Activated CD8-positive, alpha-beta memory T cell treated with anti-CD3 and anti-CD28 coated beads, Interleukin-2, amount 10 ng/mL, durations not matched to agents 7 days and 5 days (primary cell): ENCODE measurements at regions not wholly inside any gene's neighbourhood (a gene's known extent, or its start where the extent isn't known, plus 50 kb on each side); places are given as distances from the start of the nearest gene placed in this dataset.
"Not testable (repeated sequence)": the region's sequence is repeated elsewhere in the genome, so short reads cannot be mapped to it uniquely, and the experiment has no call there.

Source experiments
- ATAC-seq: fragments of 150-1000 bp; cut with Tn5 transposase; one replicate; pipeline ENCODE4 v1.10.0; 2021; ENCODE audit warnings: moderate library complexity
- CTCF ChIA-PET: fragments of 350-600 bp; sonication (Branson Sonifier 250); formaldehyde crosslinking; loops from one replicate; lab custom pipeline; 2021; ENCODE audit warnings: antibody characterized with exemption; lab: Charles Lee
- DNase-seq: peaks from one replicate; pipeline ENCODE4 v3.0.0-alpha.2; 2020
- H3K27ac Mint-ChIP-seq: one replicate; pipeline ENCODE4 v1.8.0; 2021; ENCODE audit warnings: mild to moderate bottlenecking, mixed read lengths
- H3K27me3 Mint-ChIP-seq: one replicate; pipeline ENCODE4 v1.8.0; 2021; ENCODE audit warnings: mixed read lengths
- H3K36me3 Mint-ChIP-seq: one replicate; pipeline ENCODE4 v1.8.0; 2021; ENCODE audit warnings: mild to moderate bottlenecking, mixed read lengths
- H3K4me1 Mint-ChIP-seq: one replicate; pipeline ENCODE4 v1.8.0; 2021; ENCODE audit warnings: mixed read lengths
- H3K4me3 Mint-ChIP-seq: one replicate; pipeline ENCODE4 v1.8.0; 2021; ENCODE audit warnings: mild to moderate bottlenecking, moderate library complexity, mixed read lengths
- H3K9me3 Mint-ChIP-seq: one replicate; pipeline ENCODE4 v1.8.0; 2022; ENCODE audit warnings: low read depth, mixed read lengths

- no peak overlapping the region for H3K4me3 Mint-ChIP-seq
Observed at GRCh38 chr17:53628011-53628410, 194.7 kb upstream of the KIF2B start.

GRCh38 chr17:53627511-53627910 is 195.2 kb upstream of the KIF2B start:
- H3K27me3 Mint-ChIP-seq, result no peaks in the 10 kb centered on the region
- CTCF ChIA-PET, result no interaction called here
- H3K27ac Mint-ChIP-seq, result no peak overlapping the region
- H3K36me3 Mint-ChIP-seq, result no peaks in the 10 kb centered on the region
- ATAC-seq (no peak), DNase-seq (no peak)
- H3K4me3 Mint-ChIP-seq, result no peak overlapping the region
- H3K4me1 Mint-ChIP-seq, result no peaks in the 10 kb centered on the region
- peaks cover 8% of the 10 kb centered on the region for H3K9me3 Mint-ChIP-seq

More at GRCh38 chr17:53628011-53628410, 194.7 kb upstream of the KIF2B start:
- CTCF ChIA-PET, result no interaction called here
- no peak for DNase-seq
- no peaks in the 10 kb centered on the region for H3K4me1 Mint-ChIP-seq
- no peak for ATAC-seq
- H3K27ac Mint-ChIP-seq, result no peak overlapping the region
- no peaks in the 10 kb centered on the region for H3K27me3 Mint-ChIP-seq
- H3K9me3 Mint-ChIP-seq, result peaks cover 9% of the 10 kb centered on the region
- H3K36me3 Mint-ChIP-seq, result no peaks in the 10 kb centered on the region

- Mint-ChIP-seq H3K27ac (no peak overlapping the region), H3K4me3 (no peak overlapping the region), H3K36me3 (no peaks in the 10 kb centered on the region), H3K4me1 (no peaks in the 10 kb centered on the region), H3K27me3 (no peaks in the 10 kb centered on the region), H3K9me3 (peaks cover 8% of the 10 kb centered on the region)
- DNase-seq, result no peak
- CTCF ChIA-PET, result no interaction called here
- ATAC-seq, result no peak
Observed at GRCh38 chr17:53626286-53626685, 196.4 kb upstream of the KIF2B start.

GRCh38 chr17:53619025-53619424 is 203.7 kb upstream of the KIF2B start:
- ATAC-seq, result no peak
- DNase-seq, result no peak
- Mint-ChIP-seq H3K27me3 (no peaks in the 10 kb centered on the region), H3K27ac (no peak overlapping the region), H3K9me3 (peaks cover 9% of the 10 kb centered on the region), H3K36me3 (no peaks in the 10 kb centered on the region), H3K4me3 (no peak overlapping the region), H3K4me1 (no peaks in the 10 kb centered on the region)
- CTCF ChIA-PET, result no interaction called here

- H3K4me1 Mint-ChIP-seq, H3K27me3 Mint-ChIP-seq, H3K27ac Mint-ChIP-seq, CTCF ChIA-PET, DNase-seq, H3K36me3 Mint-ChIP-seq, H3K4me3 Mint-ChIP-seq, ATAC-seq: not testable (repeated sequence)
- H3K9me3 Mint-ChIP-seq, result peaks cover 19% of the 10 kb centered on the region
Observed at GRCh38 chr17:53608208-53608607, 214.5 kb upstream of the KIF2B start.

GRCh38 chr17:53607475-53607874 is 215.3 kb upstream of the KIF2B start:
- H3K4me3 Mint-ChIP-seq, result no peak overlapping the region
- no peaks in the 10 kb centered on the region for H3K4me1 Mint-ChIP-seq
- DNase-seq (no peak), ATAC-seq (no peak)
- H3K36me3 Mint-ChIP-seq, result no peaks in the 10 kb centered on the region
- CTCF ChIA-PET, result no interaction called here
- H3K27ac Mint-ChIP-seq, result no peak overlapping the region
- peaks cover 20% of the 10 kb centered on the region for H3K9me3 Mint-ChIP-seq
- no peaks in the 10 kb centered on the region for H3K27me3 Mint-ChIP-seq

GRCh38 chr17:53588317-53588716 is 234.4 kb upstream of the KIF2B start:
- no peaks in the 10 kb centered on the region for H3K27me3 Mint-ChIP-seq

GRCh38 chr17:53574038-53574437 is 248.7 kb upstream of the KIF2B start:
- DNase-seq (no peak), ATAC-seq (no peak)
- Mint-ChIP-seq H3K27me3 (no peaks in the 10 kb centered on the region), H3K27ac (no peak overlapping the region), H3K36me3 (no peaks in the 10 kb centered on the region), H3K9me3 (peaks cover 14% of the 10 kb centered on the region), H3K4me1 (no peaks in the 10 kb centered on the region), H3K4me3 (no peak overlapping the region)
- CTCF ChIA-PET, result no interaction called here

More at GRCh38 chr17:53588317-53588716, 234.4 kb upstream of the KIF2B start:
- ATAC-seq, result no peak
- Mint-ChIP-seq H3K36me3 (no peaks in the 10 kb centered on the region), H3K4me1 (no peaks in the 10 kb centered on the region), H3K27ac (no peak overlapping the region), H3K9me3 (peaks cover 16% of the 10 kb centered on the region), H3K4me3 (no peak overlapping the region)
- CTCF ChIA-PET, result no interaction called here
- DNase-seq, result no peak

GRCh38 chr17:53571342-53571741 is 251.4 kb upstream of the KIF2B start:
- H3K4me3 Mint-ChIP-seq, result no peak overlapping the region
- no peak overlapping the region for H3K27ac Mint-ChIP-seq
- CTCF ChIA-PET, result no interaction called here
- H3K9me3 Mint-ChIP-seq, result peaks cover 13% of the 10 kb centered on the region
- no peaks in the 10 kb centered on the region for H3K4me1 Mint-ChIP-seq
- DNase-seq (no peak), ATAC-seq (no peak)
- no peaks in the 10 kb centered on the region for H3K36me3 Mint-ChIP-seq
- no peaks in the 10 kb centered on the region for H3K27me3 Mint-ChIP-seq

GRCh38 chr17:53570731-53571130 is 252.0 kb upstream of the KIF2B start:
- Mint-ChIP-seq H3K27me3 (no peaks in the 10 kb centered on the region), H3K4me1 (no peaks in the 10 kb centered on the region), H3K27ac (no peak overlapping the region), H3K36me3 (no peaks in the 10 kb centered on the region), H3K9me3 (peaks cover 13% of the 10 kb centered on the region), H3K4me3 (no peak overlapping the region)
- CTCF ChIA-PET, result no interaction called here
- DNase-seq (no peak), ATAC-seq (no peak)

GRCh38 chr17:53560953-53561352 is 261.8 kb upstream of the KIF2B start:
- no peaks in the 10 kb centered on the region for H3K4me1 Mint-ChIP-seq
- no peaks in the 10 kb centered on the region for H3K36me3 Mint-ChIP-seq
- H3K27ac Mint-ChIP-seq, result no peak overlapping the region
- ATAC-seq (no peak), DNase-seq (no peak)
- no peak overlapping the region for H3K4me3 Mint-ChIP-seq
- H3K9me3 Mint-ChIP-seq, result peaks cover 7% of the 10 kb centered on the region
- H3K27me3 Mint-ChIP-seq, result no peaks in the 10 kb centered on the region
- CTCF ChIA-PET, result no interaction called here

GRCh38 chr17:53548252-53548651 is 274.5 kb upstream of the KIF2B start:
- DNase-seq (no peak), ATAC-seq (no peak)
- H3K27ac Mint-ChIP-seq, result no peak overlapping the region
- no peaks in the 10 kb centered on the region for H3K27me3 Mint-ChIP-seq
- H3K9me3 Mint-ChIP-seq, result peaks cover 4% of the 10 kb centered on the region
- no peaks in the 10 kb centered on the region for H3K4me1 Mint-ChIP-seq
- H3K4me3 Mint-ChIP-seq, result no peak overlapping the region
- CTCF ChIA-PET, result no interaction called here
- no peaks in the 10 kb centered on the region for H3K36me3 Mint-ChIP-seq

GRCh38 chr17:53543472-53543871 is 279.3 kb upstream of the KIF2B start:
- no peaks in the 10 kb centered on the region for H3K36me3 Mint-ChIP-seq
- no peaks in the 10 kb centered on the region for H3K4me1 Mint-ChIP-seq
- no peak overlapping the region for H3K4me3 Mint-ChIP-seq
- H3K9me3 Mint-ChIP-seq, result peaks cover 5% of the 10 kb centered on the region
- no peak for ATAC-seq
- no peaks in the 10 kb centered on the region for H3K27me3 Mint-ChIP-seq
- no peak overlapping the region for H3K27ac Mint-ChIP-seq
- no peak for DNase-seq
- CTCF ChIA-PET, result no interaction called here

- Mint-ChIP-seq H3K4me1 (no peaks in the 10 kb centered on the region), H3K9me3 (peaks cover 9% of the 10 kb centered on the region), H3K4me3 (no peak overlapping the region), H3K27ac (no peak overlapping the region), H3K36me3 (no peaks in the 10 kb centered on the region), H3K27me3 (no peaks in the 10 kb centered on the region)
- no peak for DNase-seq
- ATAC-seq, result no peak
- CTCF ChIA-PET, result no interaction called here
Observed at GRCh38 chr17:53538129-53538617, 284.6 kb upstream of the KIF2B start.

- Mint-ChIP-seq H3K4me1 (no peaks in the 10 kb centered on the region), H3K4me3 (no peak overlapping the region), H3K27me3 (no peaks in the 10 kb centered on the region), H3K36me3 (no peaks in the 10 kb centered on the region), H3K27ac (no peak overlapping the region), H3K9me3 (peaks cover 10% of the 10 kb centered on the region)
- CTCF ChIA-PET, result no interaction called here
- ATAC-seq, result no peak
- DNase-seq, result no peak
Observed at GRCh38 chr17:53527473-53527872, 295.3 kb upstream of the KIF2B start.
